Tibial nerve (tissue), 4 donors: ENCODE measurements at regions not wholly inside any gene's neighbourhood (a gene's known extent, or its start where the extent isn't known, plus 50 kb on each side); places are given as distances from the start of the nearest gene placed in this dataset.

Experiments
- DNase-seq, 2 donors: peaks; one replicate each; pipeline ENCODE4 v3.0.0-alpha.2; 2019; ENCODE audit warnings: low spot score in 2 of 2
- H3K27ac ChIP-seq, 4 donors: fragments of 200-600 bp; sonication (generic) in 3 of 4; one replicate each; pipeline ENCODE4 v1.5.1; 2017 to 2019; ENCODE audit warnings: mild to moderate bottlenecking in 1 of 4
- H3K27me3 ChIP-seq, 2 donors: fragments of 200-600 bp; sonication (generic) in 1 of 2; one replicate each; pipeline versions ENCODE4 v1.5.1 to v1.6.0; 2017 to 2019
- H3K36me3 ChIP-seq, 3 donors: fragments of 200-600 bp; sonication (generic); one replicate each; pipeline ENCODE4 v1.5.1; 2018 to 2019
- H3K4me1 ChIP-seq, 4 donors: fragments of 200-600 bp; sonication (generic) in 3 of 4; one replicate each; pipeline ENCODE4 v1.5.1; 2017 to 2019
- H3K4me3 ChIP-seq, 4 donors: fragments of 200-600 bp; sonication (generic) in 3 of 4; one replicate each; pipeline ENCODE4 v1.5.1; 2017 to 2019; ENCODE audit warnings: mild to moderate bottlenecking in 1 of 4, moderate library complexity in 1 of 4
- H3K9me3 ChIP-seq, 4 donors: fragments of 200-600 bp; sonication (generic) in 3 of 4; one replicate each; pipeline ENCODE4 v1.5.1; 2017 to 2019
- CTCF ChIP-seq, 5 experiments: fragments of 200-600 bp in 3 of 5; fragments of 450-650 bp in 2 of 5; sonication (generic) in 3 of 5; IDR thresholded peaks; one replicate each; pipeline ENCODE4 v1.5.1; 2016 to 2019; ENCODE audit warnings: antibody characterized with exemption in 5 of 5, mild to moderate bottlenecking in 3 of 5, moderate library complexity in 2 of 5
- EP300 ChIP-seq, 2 donors: sonication (generic); formaldehyde crosslinking; IDR thresholded peaks; one replicate each; pipeline ENCODE4 v1.6.1; 2017; ENCODE audit warnings: antibody characterized with exemption in 2 of 2, mild to moderate bottlenecking in 1 of 2
- POLR2A ChIP-seq, 2 donors: fragments of 450-650 bp; IDR thresholded peaks; one replicate each; pipeline ENCODE4 v1.6.1; 2017; ENCODE audit warnings: antibody characterized with exemption in 2 of 2, mild to moderate bottlenecking in 2 of 2, moderate library complexity in 2 of 2
- WGBS, 2 donors: methylation state at CpG; one replicate each; pipeline ENCODE4 v1.1.5; 2018; 5-methylcytosine and 5-hydroxymethylcytosine counted together

GRCh38 chrY:15345471-15346155, 821.3 kb downstream of the NLGN4Y start:
- Histone ChIP-seq H3K36me3 (no peaks in the 10 kb centered on the region), H3K27me3 (no peaks in the 10 kb centered on the region), H3K27ac (no peak overlapping the region), H3K9me3 (no peaks in the 10 kb centered on the region), H3K4me1 (no peaks in the 10 kb centered on the region), H3K4me3 (no peak overlapping the region)
- WGBS, 2 donors = 79% methylated on average over 4 of the region's 4 CpGs; no CpG with 5 or more reads in 1 of the 2 donors
- no peak for DNase-seq
- no peak for TF ChIP-seq POLR2A (IDR thresholded peaks at IDR 0.05)
- TF ChIP-seq CTCF (IDR thresholded peaks at IDR 0.05) = no peak
- no peak for TF ChIP-seq EP300 (IDR thresholded peaks at IDR 0.05)

- Histone ChIP-seq H3K4me3 (no peak overlapping the region), H3K4me1 (no peaks in the 10 kb centered on the region), H3K36me3 (no peaks in the 10 kb centered on the region), H3K27me3 (no peaks in the 10 kb centered on the region), H3K9me3 (no peaks in the 10 kb centered on the region), H3K27ac (no peak overlapping the region)
- 57% methylated on average over 2 of the region's 2 CpGs; no CpG with 5 or more reads in 1 of the 2 donors for WGBS, 2 donors
- no peak for TF ChIP-seq CTCF (IDR thresholded peaks at IDR 0.05)
- TF ChIP-seq POLR2A (IDR thresholded peaks at IDR 0.05) = no peak
- no peak for TF ChIP-seq EP300 (IDR thresholded peaks at IDR 0.05)
- DNase-seq = no peak
Measured at GRCh38 chrY:15349351-15349750, 825.0 kb downstream of the NLGN4Y start.

- TF ChIP-seq EP300 (IDR thresholded peaks at IDR 0.05) = no peak
- TF ChIP-seq CTCF (IDR thresholded peaks at IDR 0.05) = no peak
- no peak for TF ChIP-seq POLR2A (IDR thresholded peaks at IDR 0.05)
- no peaks in the 10 kb centered on the region for H3K4me1 ChIP-seq
- no peaks in the 10 kb centered on the region for H3K9me3 ChIP-seq
- no peak for DNase-seq
- H3K4me3 ChIP-seq = no peak overlapping the region
- H3K36me3 ChIP-seq = no peaks in the 10 kb centered on the region
- 57% methylated on average over 3 of the region's 3 CpGs; no CpG with 5 or more reads in 1 of the 2 donors for WGBS, 2 donors
- H3K27me3 ChIP-seq = no peaks in the 10 kb centered on the region
- H3K27ac ChIP-seq = no peak overlapping the region
Measured at GRCh38 chrY:15355321-15355720, 831.0 kb downstream of the NLGN4Y start.

- no peak for DNase-seq
- Histone ChIP-seq H3K9me3 (no peaks in the 10 kb centered on the region), H3K4me3 (no peak overlapping the region), H3K27me3 (no peaks in the 10 kb centered on the region), H3K36me3 (no peaks in the 10 kb centered on the region), H3K27ac (no peak overlapping the region), H3K4me1 (no peaks in the 10 kb centered on the region)
- TF ChIP-seq CTCF (IDR thresholded peaks at IDR 0.05) = no peak
- no peak for TF ChIP-seq POLR2A (IDR thresholded peaks at IDR 0.05)
- TF ChIP-seq EP300 (IDR thresholded peaks at IDR 0.05) = no peak
Measured at GRCh38 chrY:15360471-15360870, 836.1 kb downstream of the NLGN4Y start.

- TF ChIP-seq POLR2A (IDR thresholded peaks at IDR 0.05) (no peak), CTCF (IDR thresholded peaks at IDR 0.05) (no peak), EP300 (IDR thresholded peaks at IDR 0.05) (no peak)
- no peaks in the 10 kb centered on the region for H3K27me3 ChIP-seq
- H3K4me1 ChIP-seq = no peaks in the 10 kb centered on the region
- WGBS, 2 donors = 65% methylated on average over 4 of the region's 4 CpGs; no CpG with 5 or more reads in 1 of the 2 donors
- no peak overlapping the region for H3K4me3 ChIP-seq
- H3K36me3 ChIP-seq = no peaks in the 10 kb centered on the region
- H3K27ac ChIP-seq = no peak overlapping the region
- no peak for DNase-seq
- no peaks in the 10 kb centered on the region for H3K9me3 ChIP-seq
Measured at GRCh38 chrY:15364996-15365395, 840.7 kb downstream of the NLGN4Y start.
